Glutamatergic neuron (in vitro differentiated cells): ENCODE measurements at regions not wholly inside any gene's neighbourhood (a gene's known extent, or its start where the extent isn't known, plus 50 kb on each side); places are given as distances from the start of the nearest gene placed in this dataset.

Source experiments
- DNase-seq: peaks from one replicate; pipeline ENCODE4 v3.0.0; 2022
- H3K27ac Mint-ChIP-seq: one replicate; pipeline ENCODE4 v1.8.0; 2020; ENCODE audit warnings: mild to moderate bottlenecking, mixed read lengths, inconsistent platforms; ENCODE audit not compliant: unreplicated experiment
- H3K27me3 Mint-ChIP-seq: one replicate; pipeline ENCODE4 v1.8.0; 2020; ENCODE audit warnings: mild to moderate bottlenecking, moderate library complexity, mixed read lengths, inconsistent platforms; ENCODE audit not compliant: unreplicated experiment
- H3K36me3 Mint-ChIP-seq: one replicate; pipeline ENCODE4 v1.8.0; 2020; ENCODE audit warnings: mild to moderate bottlenecking, mixed read lengths, inconsistent platforms; ENCODE audit not compliant: unreplicated experiment
- H3K4me1 Mint-ChIP-seq: one replicate; pipeline ENCODE4 v1.8.0; 2020; ENCODE audit warnings: mild to moderate bottlenecking, low read depth, mixed read lengths, inconsistent platforms; ENCODE audit not compliant: unreplicated experiment
- H3K4me3 Mint-ChIP-seq: one replicate; pipeline ENCODE4 v1.8.0; 2020; ENCODE audit warnings: mild to moderate bottlenecking, mixed read lengths, inconsistent platforms; ENCODE audit not compliant: unreplicated experiment
- H3K9me3 Mint-ChIP-seq: one replicate; pipeline ENCODE4 v1.8.0; 2020; ENCODE audit warnings: mild to moderate bottlenecking, moderate library complexity, mixed read lengths, inconsistent platforms; ENCODE audit not compliant: unreplicated experiment
- TF ChIP-seq, protein P1 (sequence below): fragments of 200-600 bp; sonication (generic); IDR thresholded peaks from one replicate; pipeline ENCODE4 v1.5.0; 2021; ENCODE audit not compliant: partially characterized antibody, unreplicated experiment

GRCh38 chr4:64581422-64581821 is 172.2 kb upstream of the TECRL start:
- H3K27me3 Mint-ChIP-seq: no peaks in the 10 kb centered on the region
- H3K36me3 Mint-ChIP-seq: no peaks in the 10 kb centered on the region
- H3K9me3 Mint-ChIP-seq: no peaks in the 10 kb centered on the region
- no peak overlapping the region for H3K27ac Mint-ChIP-seq
- no peak for DNase-seq
- no peak overlapping the region for H3K4me3 Mint-ChIP-seq
- TF ChIP-seq, protein P1, sequence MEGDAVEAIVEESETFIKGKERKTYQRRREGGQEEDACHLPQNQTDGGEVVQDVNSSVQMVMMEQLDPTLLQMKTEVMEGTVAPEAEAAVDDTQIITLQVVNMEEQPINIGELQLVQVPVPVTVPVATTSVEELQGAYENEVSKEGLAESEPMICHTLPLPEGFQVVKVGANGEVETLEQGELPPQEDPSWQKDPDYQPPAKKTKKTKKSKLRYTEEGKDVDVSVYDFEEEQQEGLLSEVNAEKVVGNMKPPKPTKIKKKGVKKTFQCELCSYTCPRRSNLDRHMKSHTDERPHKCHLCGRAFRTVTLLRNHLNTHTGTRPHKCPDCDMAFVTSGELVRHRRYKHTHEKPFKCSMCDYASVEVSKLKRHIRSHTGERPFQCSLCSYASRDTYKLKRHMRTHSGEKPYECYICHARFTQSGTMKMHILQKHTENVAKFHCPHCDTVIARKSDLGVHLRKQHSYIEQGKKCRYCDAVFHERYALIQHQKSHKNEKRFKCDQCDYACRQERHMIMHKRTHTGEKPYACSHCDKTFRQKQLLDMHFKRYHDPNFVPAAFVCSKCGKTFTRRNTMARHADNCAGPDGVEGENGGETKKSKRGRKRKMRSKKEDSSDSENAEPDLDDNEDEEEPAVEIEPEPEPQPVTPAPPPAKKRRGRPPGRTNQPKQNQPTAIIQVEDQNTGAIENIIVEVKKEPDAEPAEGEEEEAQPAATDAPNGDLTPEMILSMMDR: no peak
- no peaks in the 10 kb centered on the region for H3K4me1 Mint-ChIP-seq

DNA sequence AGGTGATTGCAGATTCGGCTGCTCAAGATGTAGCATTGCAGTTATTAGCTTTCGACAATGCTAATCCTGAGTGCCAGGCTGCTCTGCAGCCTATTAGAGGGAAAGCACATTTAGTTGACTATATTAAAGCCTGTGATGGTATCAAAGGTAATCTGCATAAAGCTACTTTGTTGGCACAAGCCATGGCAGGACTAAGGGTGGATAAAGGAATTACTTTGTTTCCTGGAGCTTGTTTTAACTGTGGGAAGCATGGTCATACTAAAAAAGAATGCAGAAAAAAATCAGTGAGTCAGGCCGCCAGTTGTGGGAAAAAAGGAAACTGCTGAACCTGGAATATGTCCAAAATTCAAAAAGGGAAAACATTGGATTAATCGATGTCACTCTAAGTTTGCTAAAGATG is 154.9 kb upstream of the TECRL start:
- Mint-ChIP-seq H3K36me3 (no peaks in the 10 kb centered on the region), H3K9me3 (peaks cover 1% of the 10 kb centered on the region), H3K27me3 (no peaks in the 10 kb centered on the region), H3K4me1 (no peaks in the 10 kb centered on the region), H3K4me3 (no peak overlapping the region), H3K27ac (no peak overlapping the region)
- DNase-seq: no peak
- TF ChIP-seq, protein P1: no peak

DNA sequence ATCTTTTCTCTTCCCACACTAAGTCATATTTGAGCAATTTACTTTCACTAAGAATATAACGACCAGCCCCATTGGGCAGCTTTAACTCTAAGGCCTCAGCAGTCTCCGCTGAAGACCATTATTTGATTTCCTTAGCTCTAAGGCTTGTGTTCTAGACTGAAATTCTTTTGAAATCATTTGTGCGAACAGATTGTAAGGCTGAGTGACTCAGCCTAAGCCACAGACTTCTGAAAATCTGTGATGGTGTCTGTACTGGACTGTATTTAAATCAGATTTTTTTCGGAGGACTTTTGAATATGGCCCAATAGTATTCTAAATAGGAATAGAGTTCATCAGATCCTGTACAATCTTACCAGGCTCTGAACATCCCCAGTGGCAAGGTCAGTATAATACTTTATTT is 150.3 kb upstream of the TECRL start:
- peaks cover 1% of the 10 kb centered on the region for H3K9me3 Mint-ChIP-seq
- no peaks in the 10 kb centered on the region for H3K36me3 Mint-ChIP-seq
- no peaks in the 10 kb centered on the region for H3K27me3 Mint-ChIP-seq
- TF ChIP-seq, protein P1: no peak
- H3K4me1 Mint-ChIP-seq: no peaks in the 10 kb centered on the region
- DNase-seq: no peak
- H3K27ac Mint-ChIP-seq: no peak overlapping the region
- no peak overlapping the region for H3K4me3 Mint-ChIP-seq

DNA sequence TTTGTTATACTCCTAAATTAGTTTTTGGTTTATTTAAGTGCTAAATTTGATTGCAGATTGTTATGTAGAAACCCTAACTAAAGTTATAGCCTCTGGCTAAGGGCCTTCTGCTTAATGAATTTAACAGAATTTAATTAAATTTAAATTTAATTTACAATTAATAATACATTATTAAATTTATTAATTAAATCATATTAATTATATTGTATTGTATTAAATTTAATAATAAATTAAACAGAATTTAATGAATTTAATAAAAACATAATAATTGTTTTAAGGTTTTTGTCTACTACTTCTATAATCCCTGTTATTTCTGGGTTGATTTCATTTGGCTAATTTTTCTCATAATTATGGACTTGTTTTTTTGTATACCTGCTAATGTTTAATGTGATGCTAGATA is 141.9 kb upstream of the TECRL start:
- no peaks in the 10 kb centered on the region for H3K27me3 Mint-ChIP-seq
- no peak overlapping the region for H3K27ac Mint-ChIP-seq
- H3K4me1 Mint-ChIP-seq: no peaks in the 10 kb centered on the region
- no peaks in the 10 kb centered on the region for H3K9me3 Mint-ChIP-seq
- H3K4me3 Mint-ChIP-seq: no peak overlapping the region
- no peak for DNase-seq
- TF ChIP-seq, protein P1: no peak
- H3K36me3 Mint-ChIP-seq: no peaks in the 10 kb centered on the region

GRCh38 chr4:64545593-64545992 is 136.3 kb upstream of the TECRL start:
- Mint-ChIP-seq H3K27me3 (no peaks in the 10 kb centered on the region), H3K4me3 (no peak overlapping the region), H3K27ac (no peak overlapping the region), H3K36me3 (no peaks in the 10 kb centered on the region), H3K4me1 (no peaks in the 10 kb centered on the region), H3K9me3 (no peaks in the 10 kb centered on the region)
- DNase-seq: no peak
- TF ChIP-seq, protein P1: no peak
